Gastroesophageal sphincter (tissue), 4 donors: ENCODE measurements at regions not wholly inside any gene's neighbourhood (a gene's known extent, or its start where the extent isn't known, plus 50 kb on each side); places are given as distances from the start of the nearest gene placed in this dataset.

Source experiments
- ATAC-seq: fragments of 150-250 bp; one replicate; pipeline ENCODE4 v1.9.1; 2016; ENCODE audit warnings: mild to moderate bottlenecking, moderate library complexity
- H3K27ac ChIP-seq, 4 donors: fragments of 200-600 bp; sonication (generic) in 3 of 4; 1 replicate in 3 of 4; 2 replicates in 1 of 4; pipeline ENCODE4 v1.5.1; 2016 to 2019
- H3K27me3 ChIP-seq: fragments of 200-600 bp; sonication (generic); one replicate; pipeline ENCODE4 v1.5.1; 2019
- H3K36me3 ChIP-seq, 2 donors: fragments of 200-600 bp; sonication (generic); one replicate each; pipeline ENCODE4 v1.5.1; 2019; ENCODE audit warnings: control low read depth in 1 of 2
- H3K4me1 ChIP-seq, 3 donors: fragments of 200-600 bp; sonication (generic); 1 replicate in 2 of 3; 2 replicates in 1 of 3; pipeline ENCODE4 v1.5.1; 2016 to 2019; ENCODE audit warnings: control low read depth in 2 of 3
- H3K4me3 ChIP-seq, 2 donors: fragments of 200-600 bp; sonication (generic); one replicate each; pipeline ENCODE4 v1.5.1; 2019; ENCODE audit warnings: mild to moderate bottlenecking in 1 of 2, moderate library complexity in 1 of 2
- H3K9me3 ChIP-seq, 3 donors: fragments of 200-600 bp; sonication (generic); one replicate each; pipeline ENCODE4 v1.5.1; 2017 to 2019; ENCODE audit warnings: control low read depth in 2 of 3
- CTCF ChIP-seq, 4 experiments: fragments of 200-600 bp in 2 of 4; fragments of 450-650 bp in 2 of 4; sonication (generic) in 1 of 4; IDR thresholded peaks; one replicate each; pipeline ENCODE4 v1.5.1; 2017 to 2019; ENCODE audit warnings: antibody characterized with exemption in 4 of 4, mild to moderate bottlenecking in 2 of 4, moderate library complexity in 2 of 4
- EP300 ChIP-seq: sonication (generic); formaldehyde crosslinking; IDR thresholded peaks from one replicate; pipeline ENCODE4 v1.6.1; 2017; ENCODE audit warnings: antibody characterized with exemption, mild to moderate bottlenecking
- POLR2A ChIP-seq, 2 donors: fragments of 450-650 bp; IDR thresholded peaks; one replicate each; pipeline ENCODE4 v1.6.1; 2017; ENCODE audit warnings: antibody characterized with exemption in 2 of 2, mild to moderate bottlenecking in 2 of 2, moderate library complexity in 1 of 2
- POLR2AphosphoS5 ChIP-seq: sonication (generic); formaldehyde crosslinking; IDR thresholded peaks from one replicate; pipeline ENCODE4 v1.6.1; 2017; ENCODE audit warnings: antibody characterized with exemption
- WGBS, 2 donors: methylation state at CpG; one replicate each; pipeline ENCODE4 v1.1.5; 2018; ENCODE audit warnings: low coverage in 1 of 2; 5-methylcytosine and 5-hydroxymethylcytosine counted together

GRCh38 chr22:19603767-19604166 is 79.6 kb upstream of the CLDN5 start:
- no peak for ATAC-seq
- WGBS, 2 donors, result 85 to 94% methylated on average over 3 of the region's 3 CpGs

GRCh38 chr22:19604711-19605268 is 80.6 kb upstream of the CLDN5 start:
- H3K27ac ChIP-seq, result peak overlapping the region in 1 of 4 donors; percentile 7
- H3K4me1 ChIP-seq, result peaks cover 0 to 11% (median 0%) of the 10 kb centered on the region in 3 donors
- peaks cover 59% of the 10 kb centered on the region for H3K27me3 ChIP-seq
- 43 to 51% methylated on average over 3 to 9 of the region's 9 CpGs for WGBS, 2 donors
- ATAC-seq, result no peak
- no peaks in the 10 kb centered on the region for H3K9me3 ChIP-seq
- H3K4me3 ChIP-seq, result no peak overlapping the region
- H3K36me3 ChIP-seq, result no peaks in the 10 kb centered on the region
- no peak for TF ChIP-seq CTCF (IDR thresholded peaks at IDR 0.05)
- TF ChIP-seq POLR2AphosphoS5, result no peak
- TF ChIP-seq POLR2A (IDR thresholded peaks at IDR 0.05), result no peak
- TF ChIP-seq EP300, result no peak

More at GRCh38 chr22:19603767-19604166, 79.6 kb upstream of the CLDN5 start:
- Histone ChIP-seq H3K27ac (no peak overlapping the region), H3K9me3 (no peaks in the 10 kb centered on the region), H3K36me3 (no peaks in the 10 kb centered on the region), H3K4me1 (peaks cover 0 to 11% (median 0%) of the 10 kb centered on the region in 3 donors), H3K4me3 (no peak overlapping the region), H3K27me3 (peaks cover 58% of the 10 kb centered on the region)
- TF ChIP-seq POLR2A (IDR thresholded peaks at IDR 0.05), result no peak

GRCh38 chr22:19605508-19606331 is 81.5 kb upstream of the CLDN5 start:
- 76 to 79% methylated on average over 4 to 6 of the region's 28 CpGs for WGBS, 2 donors
- Histone ChIP-seq H3K27me3 (peaks cover 64% of the 10 kb centered on the region), H3K4me1 (peaks cover 0 to 11% (median 0%) of the 10 kb centered on the region in 3 donors), H3K27ac (peak overlapping the region in 2 of 4 donors; percentile 7 to 43), H3K9me3 (no peaks in the 10 kb centered on the region), H3K36me3 (no peaks in the 10 kb centered on the region), H3K4me3 (no peak overlapping the region)
- TF ChIP-seq POLR2A (IDR thresholded peaks at IDR 0.05) (no peak), POLR2AphosphoS5 (no peak), EP300 (no peak), CTCF (IDR thresholded peaks at IDR 0.05) (no peak)
- peak; percentile 25 for ATAC-seq

GRCh38 chr22:19606332-19607191 is 82.4 kb upstream of the CLDN5 start:
- Histone ChIP-seq H3K9me3 (no peaks in the 10 kb centered on the region), H3K27ac (peak overlapping the region in 2 of 4 donors; percentile 32 to 43), H3K4me3 (no peak overlapping the region), H3K4me1 (peaks cover 0 to 11% (median 0%) of the 10 kb centered on the region in 3 donors), H3K27me3 (peaks cover 65% of the 10 kb centered on the region), H3K36me3 (no peaks in the 10 kb centered on the region)
- 84% methylated on average over 12 to 16 of the region's 16 CpGs for WGBS, 2 donors
- no peak for ATAC-seq
- no peak for TF ChIP-seq EP300
- TF ChIP-seq POLR2A (IDR thresholded peaks at IDR 0.05), result no peak
- TF ChIP-seq CTCF (IDR thresholded peaks at IDR 0.05), result no peak
- no peak for TF ChIP-seq POLR2AphosphoS5
